H9 (cell line): ENCODE measurements at regions not wholly inside any gene's neighbourhood (a gene's known extent, or its start where the extent isn't known, plus 50 kb on each side); places are given as distances from the start of the nearest gene placed in this dataset.

Experiments
- DNase-seq: peaks from one replicate; pipeline ENCODE4 v3.0.0-alpha.2; 2017
- H2AFZ ChIP-seq: one replicate; pipeline ENCODE4 v1.6.1; 2013; ENCODE audit warnings: mild to moderate bottlenecking, low read length, control low read depth, moderate library complexity
- H2AK5ac ChIP-seq: 2 replicates; pipeline ENCODE4 v1.6.1; 2013; ENCODE audit warnings: low read length, control low read depth, mixed read lengths; ENCODE audit not compliant: insufficient read length
- H2BK120ac ChIP-seq: one replicate; pipeline ENCODE4 v1.6.1; 2013; ENCODE audit warnings: low read depth, mild to moderate bottlenecking, low read length, control low read depth, inconsistent platforms; ENCODE audit not compliant: poor library complexity, severe bottlenecking
- H2BK12ac ChIP-seq: 2 replicates; pipeline ENCODE4 v1.6.1; 2013; ENCODE audit warnings: low read length, control low read depth, mixed read lengths, low read depth; ENCODE audit not compliant: insufficient read length
- H2BK15ac ChIP-seq: 2 replicates; pipeline ENCODE4 v1.6.1; 2013; ENCODE audit warnings: low read depth, low read length, control low read depth
- H2BK20ac ChIP-seq: one replicate; pipeline ENCODE4 v1.6.1; 2013; ENCODE audit warnings: low read depth, mild to moderate bottlenecking, low read length, control low read depth, inconsistent platforms; ENCODE audit not compliant: poor library complexity, severe bottlenecking
- H2BK5ac ChIP-seq: 2 replicates; pipeline ENCODE4 v1.6.1; 2013; ENCODE audit warnings: low read length, control low read depth, mixed read lengths; ENCODE audit not compliant: insufficient read length
- H3K14ac ChIP-seq: 2 replicates; pipeline ENCODE4 v1.6.1; 2013; ENCODE audit warnings: low read length, control low read depth; ENCODE audit not compliant: insufficient read depth
- H3K18ac ChIP-seq: 2 replicates; pipeline ENCODE4 v1.6.1; 2013; ENCODE audit warnings: low read depth, mild to moderate bottlenecking, mixed read lengths, low read length, control low read depth; ENCODE audit not compliant: insufficient read length
- H3K23ac ChIP-seq: 2 replicates; pipeline ENCODE4 v1.6.1; 2013; ENCODE audit warnings: low read length, control low read depth, mixed read lengths, low read depth; ENCODE audit not compliant: insufficient read length
- H3K23me2 ChIP-seq: 2 replicates; pipeline ENCODE4 v1.6.1; 2013; ENCODE audit warnings: low read depth, mild to moderate bottlenecking, mixed read lengths, low read length, control low read depth; ENCODE audit not compliant: insufficient read length, poor library complexity, severe bottlenecking
- H3K27ac ChIP-seq: 2 replicates; pipeline ENCODE4 v1.5.1; 2013; ENCODE audit warnings: low read length, control low read depth, mixed read lengths, low read depth; ENCODE audit not compliant: insufficient read length
- H3K27me3 ChIP-seq: 2 replicates; pipeline ENCODE4 v1.6.1; 2013; ENCODE audit warnings: low read length, control low read depth, inconsistent platforms; ENCODE audit not compliant: insufficient read depth
- H3K4ac ChIP-seq: 2 replicates; pipeline ENCODE4 v1.6.1; 2013; ENCODE audit warnings: low read depth, mild to moderate bottlenecking, control low read depth, inconsistent platforms, low read length, moderate library complexity
- H3K4me1 ChIP-seq: 2 replicates; pipeline ENCODE4 v1.6.1; 2013; ENCODE audit warnings: low read length, control low read depth, inconsistent platforms; ENCODE audit not compliant: insufficient read depth
- H3K4me2 ChIP-seq: 2 replicates; pipeline ENCODE4 v1.6.1; 2013; ENCODE audit warnings: low read length, control low read depth, mixed read lengths; ENCODE audit not compliant: insufficient read length, insufficient read depth
- H3K56ac ChIP-seq: 2 replicates; pipeline ENCODE4 v1.6.1; 2013; ENCODE audit warnings: low read depth, mild to moderate bottlenecking, mixed read lengths, low read length, control low read depth; ENCODE audit not compliant: insufficient read length
- H3K79me1 ChIP-seq: 2 replicates; pipeline ENCODE4 v1.6.1; 2013; ENCODE audit warnings: low read depth, mild to moderate bottlenecking, moderate library complexity, low read length, control low read depth, inconsistent platforms; ENCODE audit not compliant: insufficient read depth, poor library complexity, severe bottlenecking
- H3K79me2 ChIP-seq: 2 replicates; pipeline ENCODE4 v1.6.1; 2013; ENCODE audit warnings: low read length, control low read depth, inconsistent platforms; ENCODE audit not compliant: insufficient read depth
- H3K9ac ChIP-seq: 2 replicates; pipeline ENCODE4 v1.6.1; 2013; ENCODE audit warnings: low read length, control low read depth, mixed read lengths; ENCODE audit not compliant: insufficient read length; ENCODE audit errors: extremely low read depth
- H3K9me3 ChIP-seq: one replicate; pipeline ENCODE4 v1.6.1; 2013; ENCODE audit warnings: low read depth, low read length, inconsistent platforms; ENCODE audit not compliant: control insufficient read depth
- H3T11ph ChIP-seq: one replicate; pipeline ENCODE4 v1.6.1; 2013; ENCODE audit warnings: mild to moderate bottlenecking, low read length, control low read depth, inconsistent platforms
- H4K20me1 ChIP-seq: one replicate; pipeline ENCODE4 v1.6.1; 2013; ENCODE audit not compliant: control insufficient read depth, insufficient read length, insufficient read depth
- H4K5ac ChIP-seq: 2 replicates; pipeline ENCODE4 v1.6.1; 2013; ENCODE audit warnings: low read depth, mild to moderate bottlenecking, mixed read lengths, low read length, control low read depth; ENCODE audit not compliant: insufficient read length
- H4K8ac ChIP-seq: replicated peaks from 2 replicates; pipeline ENCODE4 v1.6.1; 2013; ENCODE audit warnings: low read length, control low read depth, mixed read lengths, low read depth; ENCODE audit not compliant: insufficient read length
- H4K91ac ChIP-seq: 2 replicates; pipeline ENCODE4 v1.6.1; 2013; ENCODE audit warnings: low read depth, mild to moderate bottlenecking, moderate library complexity, mixed read lengths, low read length, control low read depth; ENCODE audit not compliant: insufficient read length
- H3K27ac Mint-ChIP-seq, 3 experiments: 2 replicates in 2 of 3; 3 replicates in 1 of 3; pipeline ENCODE4 v1.8.0; 2020 to 2021; ENCODE audit warnings: mixed read lengths in 3 of 3, mild to moderate bottlenecking in 1 of 3, moderate library complexity in 1 of 3
- H3K27me3 Mint-ChIP-seq: 2 replicates; pipeline ENCODE4 v1.8.0; 2021; ENCODE audit warnings: low read depth, mild to moderate bottlenecking, moderate library complexity, mixed read lengths
- H3K36me3 Mint-ChIP-seq, 3 experiments: 2 replicates in 2 of 3; 3 replicates in 1 of 3; pipeline ENCODE4 v1.8.0; 2020 to 2021; ENCODE audit warnings: low read depth in 3 of 3, mixed read lengths in 3 of 3; ENCODE audit not compliant: insufficient read depth in 1 of 3
- H3K4me1 Mint-ChIP-seq, 2 experiments: 2 replicates each; pipeline ENCODE4 v1.8.0; 2020; ENCODE audit warnings: mixed read lengths in 2 of 2
- H3K4me3 Mint-ChIP-seq, 2 experiments: 2 replicates in 1 of 2; 3 replicates in 1 of 2; pipeline ENCODE4 v1.8.0; 2020 to 2021; ENCODE audit warnings: mild to moderate bottlenecking in 2 of 2, mixed read lengths in 2 of 2, moderate library complexity in 1 of 2
- H3K9me3 Mint-ChIP-seq, 2 experiments: 2 replicates in 1 of 2; 3 replicates in 1 of 2; pipeline ENCODE4 v1.8.0; 2020; ENCODE audit warnings: mild to moderate bottlenecking in 2 of 2, mixed read lengths in 2 of 2, moderate library complexity in 1 of 2
- WGBS: extraction: QIAGEN DNeasy Blood & Tissue Kit; methylation state at CpG from one replicate; pipeline ENCODE4 v1.1.7; 2013; ENCODE audit warnings: missing lambda C conversion rate, low lambda C conversion rate, mixed read lengths; ENCODE audit not compliant: insufficient read length; ENCODE audit errors: extremely low coverage; 5-methylcytosine and 5-hydroxymethylcytosine counted together
- TF ChIP-seq, protein P1 (sequence below): fragments of 200-600 bp; sonication (generic); conservative IDR thresholded peaks from 3 replicates; pipeline ENCODE4 v1.8.0; 2021; ENCODE audit warnings: antibody characterized with exemption, mild to moderate bottlenecking

DNA sequence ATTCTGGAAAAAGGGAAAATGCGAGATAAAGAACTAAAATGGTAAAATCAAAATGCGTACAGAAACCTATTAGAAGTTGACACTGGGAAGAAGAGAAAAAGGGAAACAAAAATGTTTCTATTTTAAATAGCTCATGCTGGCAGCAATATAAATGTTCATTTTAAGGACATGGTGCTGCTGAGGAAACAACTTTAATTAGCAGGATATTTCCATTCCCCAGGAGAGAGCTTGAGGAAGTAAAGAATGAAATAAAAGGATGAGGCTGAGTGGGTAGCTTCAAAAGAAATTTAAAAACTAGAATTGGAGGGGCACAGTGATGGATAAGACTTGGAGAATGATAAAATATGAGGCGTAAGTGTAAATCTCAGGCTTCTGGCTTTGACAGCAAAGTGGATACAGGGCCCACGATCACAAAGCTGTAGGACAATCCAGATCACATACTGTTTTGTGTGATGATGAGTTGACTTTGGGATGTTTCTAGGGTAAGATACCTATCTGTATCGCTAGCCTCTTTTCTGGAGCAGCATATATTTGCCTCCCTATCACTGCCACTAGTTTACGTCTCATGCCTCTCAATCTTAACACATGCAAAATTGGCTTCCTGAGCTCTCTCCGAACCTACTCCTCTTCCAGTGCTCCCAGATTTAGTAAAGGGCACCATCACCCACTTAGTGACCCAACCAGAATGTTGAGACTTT, 571.3 kb upstream of the MIR17HG start:
- H2AK5ac ChIP-seq, result no peak overlapping the region
- no peak overlapping the region for H3K27ac ChIP-seq
- no peaks in the 10 kb centered on the region; the same call in 1 of the 2 replicates for H3K27me3 Mint-ChIP-seq
- no peak overlapping the region for H4K91ac ChIP-seq
- peaks cover 17 to 26% of the 10 kb centered on the region in 2 experiments for H3K4me1 Mint-ChIP-seq
- H2BK5ac ChIP-seq, result no peak overlapping the region
- H2BK120ac ChIP-seq, result no peak overlapping the region
- no peaks in the 10 kb centered on the region for H3K79me2 ChIP-seq
- H3T11ph ChIP-seq, result no peak overlapping the region
- H3K9ac ChIP-seq, result no peak overlapping the region
- TF ChIP-seq, protein P1, sequence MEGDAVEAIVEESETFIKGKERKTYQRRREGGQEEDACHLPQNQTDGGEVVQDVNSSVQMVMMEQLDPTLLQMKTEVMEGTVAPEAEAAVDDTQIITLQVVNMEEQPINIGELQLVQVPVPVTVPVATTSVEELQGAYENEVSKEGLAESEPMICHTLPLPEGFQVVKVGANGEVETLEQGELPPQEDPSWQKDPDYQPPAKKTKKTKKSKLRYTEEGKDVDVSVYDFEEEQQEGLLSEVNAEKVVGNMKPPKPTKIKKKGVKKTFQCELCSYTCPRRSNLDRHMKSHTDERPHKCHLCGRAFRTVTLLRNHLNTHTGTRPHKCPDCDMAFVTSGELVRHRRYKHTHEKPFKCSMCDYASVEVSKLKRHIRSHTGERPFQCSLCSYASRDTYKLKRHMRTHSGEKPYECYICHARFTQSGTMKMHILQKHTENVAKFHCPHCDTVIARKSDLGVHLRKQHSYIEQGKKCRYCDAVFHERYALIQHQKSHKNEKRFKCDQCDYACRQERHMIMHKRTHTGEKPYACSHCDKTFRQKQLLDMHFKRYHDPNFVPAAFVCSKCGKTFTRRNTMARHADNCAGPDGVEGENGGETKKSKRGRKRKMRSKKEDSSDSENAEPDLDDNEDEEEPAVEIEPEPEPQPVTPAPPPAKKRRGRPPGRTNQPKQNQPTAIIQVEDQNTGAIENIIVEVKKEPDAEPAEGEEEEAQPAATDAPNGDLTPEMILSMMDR, result no peak
- no peak overlapping the region for H4K8ac ChIP-seq
- H3K23me2 ChIP-seq, result no peaks in the 10 kb centered on the region
- no CpG with 5 or more reads among the region's 7 CpGs for WGBS
- DNase-seq, result no peak
- H3K23ac ChIP-seq, result no peak overlapping the region
- H2BK12ac ChIP-seq, result no peak overlapping the region
- H3K56ac ChIP-seq, result no peak overlapping the region
- no peaks in the 10 kb centered on the region for H3K4me1 ChIP-seq
- H3K4me3 Mint-ChIP-seq, result no peak overlapping the region
- no peak overlapping the region for H2AFZ ChIP-seq
- no peak overlapping the region for H3K18ac ChIP-seq
- no peak overlapping the region for H3K4me2 ChIP-seq
- H3K27ac Mint-ChIP-seq, result no peak overlapping the region
- H2BK15ac ChIP-seq, result no peak overlapping the region
- no peaks in the 10 kb centered on the region for H3K79me1 ChIP-seq
- H3K4ac ChIP-seq, result no peak overlapping the region
- no peaks in the 10 kb centered on the region for H4K20me1 ChIP-seq
- H4K5ac ChIP-seq, result no peak overlapping the region
- no peaks in the 10 kb centered on the region for H3K36me3 Mint-ChIP-seq
- H3K9me3 Mint-ChIP-seq, result no peaks in the 10 kb centered on the region
- H2BK20ac ChIP-seq, result no peak overlapping the region
- no peaks in the 10 kb centered on the region for H3K9me3 ChIP-seq
- H3K14ac ChIP-seq, result no peak overlapping the region
- H3K27me3 ChIP-seq, result no peaks in the 10 kb centered on the region
